ACHN (cell line): ENCODE measurements at regions not wholly inside any gene's neighbourhood (a gene's known extent, or its start where the extent isn't known, plus 50 kb on each side); places are given as distances from the start of the nearest gene placed in this dataset.

Experiments used
- DNase-seq: peaks from one replicate; pipeline ENCODE4 v3.0.0-alpha.2; 2015
- in situ Hi-C: cut with HindIII; loops from 2 replicates; pipeline ENCODE4 v1.10.0; 2017; ENCODE audit warnings: low sequenced_read_pairs, low pct_ligation_motif_present, low pct_unique_long_range_greater_than_20kb

- DNase-seq = no peak
- in situ Hi-C loops = no loop called here
Observed at GRCh38 chr1:30061292-30062220, 661.8 kb downstream of the MATN1 start.

- in situ Hi-C loops = no loop called here
- DNase-seq = no peak
Observed at GRCh38 chr1:30060738-30061137, 662.6 kb downstream of the MATN1 start.

- in situ Hi-C loops = no loop called here
- no peak for DNase-seq
Observed at GRCh38 chr1:30058970-30059369, 664.4 kb downstream of the MATN1 start.

- no peak for DNase-seq
- in situ Hi-C loops = no loop called here
Observed at GRCh38 chr1:30054126-30054525, 669.3 kb downstream of the MATN1 start.

GRCh38 chr1:30052178-30052577 lies 671.2 kb downstream of the MATN1 start:
- in situ Hi-C loops = no loop called here
- DNase-seq = no peak

GRCh38 chr1:30051777-30052176 lies 671.6 kb downstream of the MATN1 start:
- in situ Hi-C loops = no loop called here
- no peak for DNase-seq

- no peak for DNase-seq
- in situ Hi-C loops = no loop called here
Observed at GRCh38 chr1:30049748-30050296, 673.6 kb downstream of the MATN1 start.

- in situ Hi-C loops = no loop called here
- no peak for DNase-seq
Observed at GRCh38 chr1:30048905-30049304, 674.5 kb downstream of the MATN1 start.

- no peak for DNase-seq
Observed at GRCh38 chr1:30047576-30047975, 675.8 kb downstream of the MATN1 start.

GRCh38 chr1:30046751-30047150 lies 676.6 kb downstream of the MATN1 start:
- in situ Hi-C loops = no loop called here
- DNase-seq = no peak

More at GRCh38 chr1:30047576-30047975, 675.8 kb downstream of the MATN1 start:
- in situ Hi-C loops = no loop called here

GRCh38 chr1:30045304-30046090 lies 677.9 kb downstream of the MATN1 start:
- no peak for DNase-seq
- in situ Hi-C loops = no loop called here

- no peak for DNase-seq
- in situ Hi-C loops = no loop called here
Observed at GRCh38 chr1:30044656-30045144, 678.7 kb downstream of the MATN1 start.

- in situ Hi-C loops = no loop called here
- DNase-seq = no peak
Observed at GRCh38 chr1:30043731-30044408, 679.5 kb downstream of the MATN1 start.

GRCh38 chr1:30043256-30043655 lies 680.1 kb downstream of the MATN1 start:
- in situ Hi-C loops = no loop called here
- no peak for DNase-seq

GRCh38 chr1:30042438-30043147 lies 680.8 kb downstream of the MATN1 start:
- in situ Hi-C loops = no loop called here
- DNase-seq = no peak

GRCh38 chr1:30041741-30042437 lies 681.5 kb downstream of the MATN1 start:
- DNase-seq = no peak
- in situ Hi-C loops = no loop called here
